CD4-positive, CD25-positive, alpha-beta regulatory T cell (primary cell): ENCODE measurements at regions not wholly inside any gene's neighbourhood (a gene's known extent, or its start where the extent isn't known, plus 50 kb on each side); places are given as distances from the start of the nearest gene placed in this dataset.
"Not testable (repeated sequence)": the region's sequence is repeated elsewhere in the genome, so short reads cannot be mapped to it uniquely, and the experiment has no call there.

Experiments used
- ATAC-seq, 2 donors: fragments of 150-1000 bp; cut with Tn5 transposase; one replicate each; pipeline ENCODE4 v1.10.0; 2021; ENCODE audit warnings: low read depth in 2 of 2, moderate number of reproducible peaks in 2 of 2, moderate library complexity in 1 of 2
- DNase-seq, 3 donors: peaks; one replicate each; pipeline versions ENCODE4 v3.0.0 to v3.0.0-alpha.2; 2012 to 2022; ENCODE audit warnings: mixed read lengths in 1 of 3
- H3K27ac ChIP-seq: one replicate; pipeline ENCODE4 v1.7.0; 2013; ENCODE audit warnings: mild to moderate bottlenecking, low read length; ENCODE audit not compliant: insufficient read depth, poor library complexity, severe bottlenecking
- H3K27me3 ChIP-seq: one replicate; pipeline ENCODE4 v1.7.0; 2013; ENCODE audit warnings: low read length; ENCODE audit not compliant: control insufficient read depth, insufficient read depth
- H3K36me3 ChIP-seq: one replicate; pipeline ENCODE4 v1.7.0; 2013; ENCODE audit warnings: mild to moderate bottlenecking, low read length, moderate library complexity; ENCODE audit not compliant: control insufficient read depth, insufficient read depth
- H3K4me1 ChIP-seq: 2 replicates; pipeline ENCODE4 v1.7.0; 2013; ENCODE audit warnings: mild to moderate bottlenecking, low read length; ENCODE audit not compliant: insufficient read depth, control insufficient read depth, poor library complexity, severe bottlenecking
- H3K4me3 ChIP-seq: one replicate; pipeline ENCODE4 v1.7.0; 2013; ENCODE audit warnings: low read depth, mild to moderate bottlenecking, low read length, moderate library complexity
- H3K9me3 ChIP-seq, 2 experiments: 1 replicate in 1 of 2; 2 replicates in 1 of 2; pipeline ENCODE4 v1.7.0; 2013; ENCODE audit warnings: low read length in 2 of 2, mild to moderate bottlenecking in 1 of 2, moderate library complexity in 1 of 2; ENCODE audit not compliant: control insufficient read depth in 2 of 2
- H3K27ac Mint-ChIP-seq, 3 donors: one replicate each; pipeline ENCODE4 v1.8.0; 2020 to 2022; ENCODE audit warnings: mild to moderate bottlenecking in 3 of 3, mixed read lengths in 3 of 3, moderate library complexity in 2 of 3
- H3K27me3 Mint-ChIP-seq: one replicate; pipeline ENCODE4 v1.8.0; 2022; ENCODE audit warnings: mild to moderate bottlenecking, mixed read lengths
- H3K36me3 Mint-ChIP-seq: one replicate; pipeline ENCODE4 v1.8.0; 2020; ENCODE audit warnings: mixed read lengths
- H3K4me1 Mint-ChIP-seq, 4 donors: one replicate each; pipeline ENCODE4 v1.8.0; 2020 to 2022; ENCODE audit warnings: mixed read lengths in 4 of 4, mild to moderate bottlenecking in 1 of 4
- H3K4me3 Mint-ChIP-seq, 4 donors: one replicate each; pipeline ENCODE4 v1.8.0; 2020 to 2022; ENCODE audit warnings: mild to moderate bottlenecking in 4 of 4, mixed read lengths in 4 of 4, moderate library complexity in 3 of 4
- H3K9me3 Mint-ChIP-seq, 7 donors: one replicate each; pipeline ENCODE4 v1.8.0; 2020 to 2022; ENCODE audit warnings: mixed read lengths in 7 of 7, mild to moderate bottlenecking in 3 of 7, moderate library complexity in 2 of 7

DNA sequence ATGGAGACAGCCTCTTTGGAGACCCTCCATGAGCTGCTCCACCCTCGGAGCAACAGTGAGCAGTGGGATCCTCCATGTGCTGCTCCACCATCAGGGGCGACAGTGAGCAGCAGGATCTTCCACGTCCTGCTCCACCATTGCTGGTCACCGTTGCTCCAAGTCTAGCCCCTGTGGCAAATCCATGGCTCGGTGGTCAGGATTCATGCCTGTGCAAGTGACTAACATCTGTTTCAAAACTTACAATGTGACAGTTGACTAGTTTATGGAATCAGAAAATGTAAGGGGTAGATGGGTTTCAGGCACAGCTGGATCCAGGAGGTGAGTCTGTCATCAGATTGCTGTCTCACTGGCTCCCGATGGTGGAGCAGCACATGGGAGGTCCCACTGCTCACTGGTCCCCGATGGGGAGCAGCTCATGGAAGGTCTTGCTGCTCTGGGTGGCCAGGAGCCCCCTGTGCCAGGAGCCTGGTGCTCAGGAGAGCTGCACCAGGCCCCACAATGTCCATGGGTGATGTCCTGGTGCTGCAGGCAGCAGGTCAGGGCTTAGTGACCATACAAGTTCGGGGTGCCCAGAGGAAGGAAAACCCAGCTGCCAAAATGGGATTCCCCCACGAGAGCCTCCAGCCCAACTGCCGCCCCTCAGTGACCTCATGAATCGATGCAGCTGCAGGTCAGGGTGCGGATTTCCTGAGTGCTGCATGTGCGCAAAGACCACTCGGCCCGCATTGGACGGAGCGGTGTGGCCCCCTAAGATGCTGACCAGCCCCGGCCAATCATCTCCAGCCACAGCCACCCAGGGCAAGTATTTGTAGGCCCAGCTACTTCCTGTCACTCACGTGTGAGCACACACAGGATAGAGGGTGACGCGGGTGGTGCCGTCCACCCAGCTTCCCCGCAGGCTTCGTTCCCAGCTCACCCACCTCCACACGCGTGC is 116.5 kb upstream of the OTOS start:
- Histone ChIP-seq H3K9me3 (no peaks in the 10 kb centered on the region), H3K27me3 (no peaks in the 10 kb centered on the region), H3K4me1 (no peaks in the 10 kb centered on the region), H3K4me3 (no peak overlapping the region), H3K27ac (no peak overlapping the region), H3K36me3 (no peaks in the 10 kb centered on the region)
- Mint-ChIP-seq H3K4me3 (no peak overlapping the region), H3K9me3 (peaks cover 0 to 6% (median 2%) of the 10 kb centered on the region in 7 donors), H3K4me1 (no peaks in the 10 kb centered on the region), H3K27me3 (no peaks in the 10 kb centered on the region), H3K36me3 (no peaks in the 10 kb centered on the region), H3K27ac (no peak overlapping the region)
- DNase-seq (no peak), ATAC-seq (no peak)

DNA sequence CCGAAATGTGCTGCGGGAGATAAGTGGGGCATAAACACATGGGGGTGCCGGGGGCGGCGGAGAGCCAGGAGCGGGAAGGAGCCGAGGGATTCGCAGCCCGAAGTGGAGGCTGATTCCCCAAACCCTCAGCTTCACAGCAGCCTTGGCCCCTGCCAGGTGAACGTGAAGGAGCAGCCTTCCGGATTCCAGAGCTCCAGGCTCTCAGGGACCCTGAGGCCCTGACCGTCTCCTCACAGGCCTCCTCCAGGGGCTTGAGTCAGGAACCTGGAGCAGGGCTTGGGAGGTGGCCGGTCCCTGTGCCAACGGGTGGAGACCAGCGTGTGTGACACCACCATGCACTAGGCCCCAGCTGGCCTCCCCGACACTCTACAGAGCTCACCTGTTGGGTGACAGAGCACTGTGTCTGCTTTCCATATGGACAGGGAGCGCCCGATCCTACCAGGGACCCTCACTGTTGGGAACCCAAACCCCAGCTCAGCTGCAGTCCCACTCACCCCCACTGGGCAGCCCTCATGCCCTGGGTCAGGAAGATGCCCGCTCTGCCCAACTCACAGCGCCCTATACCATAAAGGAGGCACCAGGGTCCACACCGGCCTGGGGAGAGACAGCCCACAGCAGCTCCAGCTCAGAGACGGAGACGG is 117.6 kb upstream of the OTOS start:
- Mint-ChIP-seq H3K4me3 (no peak overlapping the region), H3K9me3 (peaks cover 0 to 11% (median 3%) of the 10 kb centered on the region in 7 donors), H3K27ac (no peak overlapping the region), H3K27me3 (peaks cover 2% of the 10 kb centered on the region), H3K36me3 (no peaks in the 10 kb centered on the region), H3K4me1 (no peaks in the 10 kb centered on the region)
- Histone ChIP-seq H3K36me3 (no peaks in the 10 kb centered on the region), H3K9me3 (peaks cover 0 to 8% of the 10 kb centered on the region in 2 experiments), H3K27me3 (no peaks in the 10 kb centered on the region), H3K4me1 (no peaks in the 10 kb centered on the region), H3K27ac (no peak overlapping the region), H3K4me3 (no peak overlapping the region)
- ATAC-seq (no peak), DNase-seq (no peak)

DNA sequence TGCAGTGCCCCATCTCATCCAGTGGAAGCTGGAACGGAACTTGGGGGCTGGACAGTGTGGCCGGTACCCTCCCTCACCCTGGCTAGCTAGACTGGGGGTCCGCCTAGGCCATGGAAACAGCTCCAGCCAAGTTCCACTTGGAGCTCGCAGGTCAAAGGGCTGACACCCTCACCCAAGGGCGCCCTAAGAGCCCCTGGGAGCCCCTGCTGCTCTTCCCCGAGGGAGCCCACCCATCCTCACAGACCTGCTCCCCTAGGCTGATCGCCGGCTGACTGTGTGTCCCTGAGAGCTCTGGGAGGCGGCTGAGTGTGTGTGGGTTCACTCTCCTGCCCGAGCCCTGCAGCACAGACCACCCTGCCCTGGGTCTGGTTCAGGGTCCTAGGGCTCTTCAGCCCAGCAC is 118.2 kb upstream of the OTOS start:
- no peak for DNase-seq
- H3K4me3 Mint-ChIP-seq, result no peak overlapping the region
- ATAC-seq, result no peak
- no peaks in the 10 kb centered on the region for H3K4me1 Mint-ChIP-seq
- H3K27ac Mint-ChIP-seq, result no peak overlapping the region
- Histone ChIP-seq H3K36me3 (no peaks in the 10 kb centered on the region), H3K4me3 (no peak overlapping the region), H3K9me3 (peaks cover 0 to 13% of the 10 kb centered on the region in 2 experiments), H3K27me3 (no peaks in the 10 kb centered on the region), H3K27ac (no peak overlapping the region), H3K4me1 (no peaks in the 10 kb centered on the region)
- peaks cover 0 to 11% (median 5%) of the 10 kb centered on the region in 7 donors for H3K9me3 Mint-ChIP-seq
- H3K36me3 Mint-ChIP-seq, result no peaks in the 10 kb centered on the region
- H3K27me3 Mint-ChIP-seq, result peaks cover 6% of the 10 kb centered on the region

DNA sequence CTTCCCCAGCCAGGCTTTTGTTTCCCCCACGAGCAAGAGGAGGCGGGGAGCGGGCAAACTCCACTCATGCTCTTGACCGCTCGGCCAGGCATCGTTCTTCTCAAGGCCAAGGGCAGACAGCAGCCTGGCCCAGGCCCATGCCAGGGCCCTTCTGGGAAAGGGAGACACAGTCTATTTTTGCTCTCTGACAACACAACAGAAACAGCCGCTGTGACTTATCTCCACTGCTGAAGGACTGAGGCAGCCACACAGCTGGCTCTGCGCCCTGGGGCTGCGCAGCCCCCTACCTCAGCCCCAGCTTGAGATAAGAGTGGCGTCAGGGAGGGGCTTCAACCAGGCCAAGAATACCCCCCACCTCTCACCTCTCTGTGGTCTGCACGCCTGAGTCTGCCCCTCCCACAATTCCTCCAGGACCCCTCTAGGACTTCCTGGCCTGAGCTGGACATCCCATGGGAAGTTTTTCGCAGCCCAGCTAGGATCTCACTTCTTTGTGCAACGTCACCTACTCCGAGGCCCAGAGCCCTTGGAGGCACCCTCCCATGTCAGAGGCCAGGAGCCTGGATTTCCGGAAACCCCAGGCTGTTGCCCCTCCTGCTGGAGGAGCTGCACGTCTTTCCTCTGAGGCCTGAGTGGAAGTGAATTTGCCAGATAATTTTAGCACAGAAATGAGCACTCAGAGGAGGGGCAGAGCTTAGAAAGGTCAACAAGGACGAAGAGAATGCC is 118.9 kb upstream of the OTOS start:
- peak overlapping the region in 1 of 3 donors; percentile 46 for H3K27ac Mint-ChIP-seq
- H3K27me3 ChIP-seq, result no peaks in the 10 kb centered on the region
- H3K36me3 Mint-ChIP-seq, result no peaks in the 10 kb centered on the region
- no peak overlapping the region for H3K4me3 ChIP-seq
- H3K36me3 ChIP-seq, result no peaks in the 10 kb centered on the region
- H3K27me3 Mint-ChIP-seq, result peaks cover 6% of the 10 kb centered on the region
- no peaks in the 10 kb centered on the region for H3K4me1 Mint-ChIP-seq
- no peaks in the 10 kb centered on the region for H3K4me1 ChIP-seq
- ATAC-seq, result no peak
- H3K4me3 Mint-ChIP-seq, result no peak overlapping the region
- peaks cover 0 to 13% (median 8%) of the 10 kb centered on the region in 7 donors for H3K9me3 Mint-ChIP-seq
- peaks cover 0 to 13% of the 10 kb centered on the region in 2 experiments for H3K9me3 ChIP-seq
- no peak for DNase-seq
- no peak overlapping the region for H3K27ac ChIP-seq

DNA sequence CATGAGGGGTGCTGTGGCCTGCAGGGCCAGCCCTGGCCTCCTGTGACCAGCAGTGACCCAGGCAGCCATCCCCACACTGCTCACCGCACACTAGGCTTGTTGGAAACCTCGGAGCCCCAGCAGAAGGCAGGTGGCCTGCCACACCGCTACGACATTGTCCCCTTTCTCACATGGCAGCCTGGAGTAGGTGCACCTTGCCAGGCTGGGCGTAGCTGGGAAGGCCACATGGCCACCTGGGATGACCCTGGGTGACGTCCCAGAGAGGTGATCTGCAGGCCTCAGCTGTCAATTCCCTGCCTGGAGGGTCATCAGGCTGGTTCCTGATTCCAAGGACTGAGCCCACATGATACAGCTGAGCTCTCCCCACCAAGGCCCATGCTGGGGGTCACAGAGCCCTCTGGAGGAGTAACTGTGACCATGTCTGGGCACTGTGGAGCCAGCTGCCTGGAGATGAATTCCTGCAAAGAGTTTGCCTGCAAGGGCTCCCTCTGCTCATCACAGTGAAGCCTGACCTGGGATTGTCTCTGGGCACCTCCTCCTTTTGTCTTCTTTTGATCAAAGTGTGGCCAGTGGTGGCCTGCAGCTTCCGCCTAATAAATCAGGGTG is 119.6 kb upstream of the OTOS start:
- Mint-ChIP-seq H3K27ac (no peak overlapping the region), H3K4me3 (no peak overlapping the region), H3K4me1 (no peaks in the 10 kb centered on the region), H3K27me3 (peaks cover 6% of the 10 kb centered on the region), H3K36me3 (no peaks in the 10 kb centered on the region), H3K9me3 (peaks cover 0 to 13% (median 8%) of the 10 kb centered on the region in 7 donors)
- H3K4me1 ChIP-seq, result no peaks in the 10 kb centered on the region
- H3K4me3 ChIP-seq, result no peak overlapping the region
- no peak for ATAC-seq
- H3K27ac ChIP-seq, result no peak overlapping the region
- H3K27me3 ChIP-seq, result no peaks in the 10 kb centered on the region
- H3K36me3 ChIP-seq, result no peaks in the 10 kb centered on the region
- no peak for DNase-seq
- peaks cover 0 to 13% of the 10 kb centered on the region in 2 experiments for H3K9me3 ChIP-seq

DNA sequence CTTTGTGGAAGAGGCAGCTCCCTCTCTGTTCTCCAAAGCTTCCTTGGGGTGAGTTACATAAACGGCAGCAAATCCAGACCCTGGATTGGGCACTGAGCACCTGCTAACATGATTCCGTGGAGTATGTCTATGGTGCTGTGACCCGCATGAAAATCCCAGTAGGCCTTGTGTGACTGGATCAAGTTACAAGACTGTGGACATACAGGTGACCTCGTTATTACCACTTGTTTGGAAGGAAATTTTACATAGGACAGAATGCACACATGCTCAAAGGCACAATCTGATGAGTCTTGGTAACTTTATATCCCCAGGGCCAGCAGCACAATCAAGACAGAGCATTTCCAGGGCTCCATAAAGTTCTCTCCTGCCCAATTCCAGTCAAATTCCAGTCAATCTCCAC is 120.2 kb upstream of the OTOS start:
- no peaks in the 10 kb centered on the region for H3K36me3 Mint-ChIP-seq

DNA sequence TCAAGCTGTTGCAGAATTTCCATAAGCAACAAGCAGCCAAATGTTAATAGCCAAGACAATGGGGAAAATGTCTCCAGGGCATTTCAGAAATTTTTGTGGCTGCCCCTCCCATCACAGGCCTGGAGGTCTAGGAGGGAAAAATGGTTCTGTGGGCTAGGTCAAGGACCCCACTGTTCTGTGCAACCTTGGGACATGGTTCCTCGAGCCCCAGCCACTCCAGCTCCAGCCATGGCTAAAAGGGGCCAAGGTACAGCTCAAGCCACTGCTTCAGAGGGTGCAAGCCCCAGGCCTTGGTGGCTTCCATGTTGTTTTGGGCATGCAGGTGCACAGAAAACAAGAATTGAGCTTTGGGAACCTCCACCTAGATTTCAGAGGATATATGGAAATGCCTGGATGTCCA is 122.1 kb upstream of the OTOS start:
- peaks cover 0 to 13% of the 10 kb centered on the region in 2 experiments for H3K9me3 ChIP-seq
- H3K27me3 ChIP-seq, H3K4me1 Mint-ChIP-seq, DNase-seq, H3K4me1 ChIP-seq, H3K27me3 Mint-ChIP-seq, H3K27ac ChIP-seq, H3K36me3 Mint-ChIP-seq, H3K4me3 ChIP-seq, H3K4me3 Mint-ChIP-seq, ATAC-seq, H3K36me3 ChIP-seq, H3K27ac Mint-ChIP-seq: not testable (repeated sequence)
- H3K9me3 Mint-ChIP-seq, result peaks cover 0 to 16% (median 10%) of the 10 kb centered on the region in 7 donors

More for the DNA sequence above, 120.2 kb upstream of the OTOS start:
- H3K27me3 ChIP-seq, result no peaks in the 10 kb centered on the region
- Mint-ChIP-seq H3K9me3 (peaks cover 0 to 16% (median 8%) of the 10 kb centered on the region in 7 donors), H3K4me1 (no peaks in the 10 kb centered on the region), H3K27me3 (peaks cover 6% of the 10 kb centered on the region), H3K4me3 (no peak overlapping the region), H3K27ac (no peak overlapping the region)
- H3K9me3 ChIP-seq, result peaks cover 0 to 13% of the 10 kb centered on the region in 2 experiments
- no peaks in the 10 kb centered on the region for H3K36me3 ChIP-seq
- DNase-seq (no peak), ATAC-seq (no peak)
- no peaks in the 10 kb centered on the region for H3K4me1 ChIP-seq
- H3K4me3 ChIP-seq, result no peak overlapping the region
- no peak overlapping the region for H3K27ac ChIP-seq
